GM12872 (cell line): ENCODE measurements at regions not wholly inside any gene's neighbourhood (a gene's known extent, or its start where the extent isn't known, plus 50 kb on each side); places are given as distances from the start of the nearest gene placed in this dataset.

Experiments
- TF ChIP-seq, protein P1 (sequence below): IDR thresholded peaks from 3 replicates; pipeline ENCODE4 v1.5.1; 2011; ENCODE audit warnings: low read depth, mild to moderate bottlenecking, low read length, moderate library complexity; ENCODE audit not compliant: insufficient read depth

- TF ChIP-seq, protein P1, sequence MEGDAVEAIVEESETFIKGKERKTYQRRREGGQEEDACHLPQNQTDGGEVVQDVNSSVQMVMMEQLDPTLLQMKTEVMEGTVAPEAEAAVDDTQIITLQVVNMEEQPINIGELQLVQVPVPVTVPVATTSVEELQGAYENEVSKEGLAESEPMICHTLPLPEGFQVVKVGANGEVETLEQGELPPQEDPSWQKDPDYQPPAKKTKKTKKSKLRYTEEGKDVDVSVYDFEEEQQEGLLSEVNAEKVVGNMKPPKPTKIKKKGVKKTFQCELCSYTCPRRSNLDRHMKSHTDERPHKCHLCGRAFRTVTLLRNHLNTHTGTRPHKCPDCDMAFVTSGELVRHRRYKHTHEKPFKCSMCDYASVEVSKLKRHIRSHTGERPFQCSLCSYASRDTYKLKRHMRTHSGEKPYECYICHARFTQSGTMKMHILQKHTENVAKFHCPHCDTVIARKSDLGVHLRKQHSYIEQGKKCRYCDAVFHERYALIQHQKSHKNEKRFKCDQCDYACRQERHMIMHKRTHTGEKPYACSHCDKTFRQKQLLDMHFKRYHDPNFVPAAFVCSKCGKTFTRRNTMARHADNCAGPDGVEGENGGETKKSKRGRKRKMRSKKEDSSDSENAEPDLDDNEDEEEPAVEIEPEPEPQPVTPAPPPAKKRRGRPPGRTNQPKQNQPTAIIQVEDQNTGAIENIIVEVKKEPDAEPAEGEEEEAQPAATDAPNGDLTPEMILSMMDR: no peak
Observed at GRCh38 chr5:35331956-35332950, 102.0 kb upstream of the PRLR start.

DNA sequence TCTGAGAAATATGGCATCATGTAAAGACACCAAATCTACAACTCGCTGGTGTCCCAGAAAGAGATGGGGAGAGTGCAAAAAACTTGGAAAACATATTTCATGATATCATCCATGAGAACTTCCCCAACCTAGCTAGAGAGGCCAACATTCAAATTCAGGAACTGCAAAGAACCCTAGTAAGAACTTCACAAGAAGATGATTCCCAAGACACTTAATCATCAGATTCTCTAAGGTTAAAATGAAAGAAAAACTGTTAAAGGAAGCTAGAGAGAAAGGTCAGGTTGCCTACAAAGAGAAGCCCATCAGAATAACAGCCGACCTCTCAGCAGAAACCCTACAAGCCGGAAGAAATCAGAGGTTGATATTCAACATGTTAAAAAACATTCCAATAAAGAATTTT, 95.5 kb upstream of the PRLR start:
- TF ChIP-seq, protein P1: no peak

DNA sequence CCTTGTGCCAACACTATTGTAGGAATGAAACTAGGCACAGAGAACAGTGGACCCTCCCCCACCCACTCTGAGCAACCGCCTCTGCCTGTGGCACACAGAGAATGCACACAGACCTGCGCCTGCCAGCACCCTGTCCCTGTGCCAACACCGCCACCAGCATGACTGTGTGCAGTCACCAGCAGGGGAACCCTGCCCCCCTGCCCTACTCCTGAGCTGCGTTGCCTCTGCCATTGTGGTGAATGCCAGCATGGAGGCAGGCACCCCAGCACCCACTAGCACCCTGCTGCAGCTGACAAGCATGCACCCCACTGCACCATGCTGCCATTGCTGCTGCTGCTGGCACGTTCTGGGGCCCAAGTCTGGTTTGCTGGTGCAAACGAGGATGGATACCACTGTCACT, 94.4 kb upstream of the PRLR start:
- TF ChIP-seq, protein P1: no peak

GRCh38 chr5:35324201-35324600, 93.9 kb upstream of the PRLR start:
- TF ChIP-seq, protein P1: no peak

GRCh38 chr5:35320029-35320428, 89.7 kb upstream of the PRLR start:
- TF ChIP-seq, protein P1: no peak

- TF ChIP-seq, protein P1: no peak
Observed at GRCh38 chr5:35319333-35320002, 89.2 kb upstream of the PRLR start.

- TF ChIP-seq, protein P1: no peak
Observed at GRCh38 chr5:35317586-35317985, 87.3 kb upstream of the PRLR start.
